BLaER1 treated with 17β-estradiol and CSF1 and Interleukin-3, amounts not matched to agents 10 nM and 100 nM (cell line): ENCODE measurements at regions not wholly inside any gene's neighbourhood (a gene's known extent, or its start where the extent isn't known, plus 50 kb on each side); places are given as distances from the start of the nearest gene placed in this dataset.

Experiments used
- H3K27ac ChIP-seq, 11 experiments: shearing (Covaris generic); formaldehyde crosslinking; 2 replicates each; pipeline ENCODE4 v1.8.1; 2022
- H3K27me3 ChIP-seq, 11 experiments: shearing (Covaris generic); formaldehyde crosslinking; 2 replicates each; pipeline ENCODE4 v1.8.1; 2022
- H3K36me3 ChIP-seq, 11 experiments: shearing (Covaris generic); formaldehyde crosslinking; 2 replicates each; pipeline ENCODE4 v1.8.1; 2022
- H3K4me1 ChIP-seq, 10 experiments: shearing (Covaris generic); formaldehyde crosslinking; 2 replicates each; pipeline ENCODE4 v1.8.1; 2022
- H3K4me2 ChIP-seq, 11 experiments: shearing (Covaris generic); formaldehyde crosslinking; 2 replicates each; pipeline ENCODE4 v1.8.1; 2022
- H3K4me3 ChIP-seq, 10 experiments: shearing (Covaris generic); formaldehyde crosslinking; 2 replicates each; pipeline ENCODE4 v1.8.1; 2022
- H3K9ac ChIP-seq, 11 experiments: shearing (Covaris generic); formaldehyde crosslinking; 2 replicates each; pipeline ENCODE4 v1.8.1; 2022
- H3K9me3 ChIP-seq, 11 experiments: shearing (Covaris generic); formaldehyde crosslinking; replicated peaks in 1 of 11; 2 replicates each; pipeline ENCODE4 v1.8.1; 2022
- H4K20me1 ChIP-seq, 11 experiments: shearing (Covaris generic); formaldehyde crosslinking; 2 replicates each; pipeline ENCODE4 v1.8.1; 2022
- Cebpa-rat ChIP-seq, 11 experiments: shearing (Covaris generic); IDR thresholded peaks; 2 replicates each; pipeline ENCODE4 v1.8.1; 2022

DNA sequence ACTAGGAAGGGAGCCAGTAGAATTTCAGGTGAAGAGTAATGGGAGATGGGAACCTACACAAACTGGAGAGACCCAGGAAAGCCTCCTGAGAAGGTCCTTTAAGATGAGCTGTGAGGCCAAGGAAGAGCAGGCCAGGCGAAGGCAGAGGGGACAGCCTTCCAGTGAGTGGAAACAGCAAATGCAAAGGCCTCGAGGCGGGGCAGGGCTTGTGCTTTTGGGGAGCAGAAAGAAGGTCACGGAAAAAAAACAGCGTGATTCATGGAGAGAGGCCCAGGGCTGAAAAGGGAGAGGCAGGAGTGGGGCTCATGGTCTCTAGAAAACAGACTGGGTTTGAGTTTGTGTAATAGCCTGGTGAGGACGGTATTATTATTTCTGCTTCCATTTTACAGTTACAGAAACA, 386.5 kb upstream of the ASIC2 start:
- Histone ChIP-seq H3K9ac (no peak overlapping the region), H3K4me1 (peaks cover 0 to 7% (median 0%) of the 10 kb centered on the region in 10 experiments; a peak in 2 of 20 replicates), H3K9me3 (no peaks in the 10 kb centered on the region), H3K4me3 (no peak overlapping the region), H4K20me1 (no peaks in the 10 kb centered on the region; a peak in 1 of 22 replicates), H3K4me2 (no peak overlapping the region), H3K27me3 (no peaks in the 10 kb centered on the region), H3K36me3 (no peaks in the 10 kb centered on the region), H3K27ac (no peak overlapping the region)
- no peak for TF ChIP-seq Cebpa-rat (IDR thresholded peaks at IDR 0.05)

DNA sequence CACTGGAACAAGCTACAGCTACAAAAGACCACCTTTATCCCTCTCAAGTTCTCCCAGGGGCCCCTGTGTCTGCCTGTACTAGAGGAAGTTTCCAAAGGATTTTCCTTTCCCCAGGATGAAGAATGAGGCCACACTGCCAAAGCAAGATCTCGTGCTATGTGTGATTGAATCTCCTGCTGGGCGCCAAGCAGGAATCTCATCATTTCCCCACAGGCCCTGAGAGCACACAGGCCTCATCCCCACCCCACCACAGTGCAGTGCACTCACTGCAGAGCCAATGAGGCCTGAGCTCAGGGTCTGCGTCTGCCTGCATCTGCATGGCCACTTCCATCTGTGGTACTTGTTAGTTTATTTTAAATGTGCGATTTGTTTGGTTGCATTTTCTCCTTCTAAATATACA, 387.4 kb upstream of the ASIC2 start:
- H3K36me3 ChIP-seq, result no peaks in the 10 kb centered on the region
- no peak overlapping the region for H3K9ac ChIP-seq
- H4K20me1 ChIP-seq, result no peaks in the 10 kb centered on the region; a peak in 1 of 22 replicates
- no peak overlapping the region for H3K27ac ChIP-seq
- H3K9me3 ChIP-seq, result no peaks in the 10 kb centered on the region
- H3K27me3 ChIP-seq, result no peaks in the 10 kb centered on the region
- no peak overlapping the region for H3K4me3 ChIP-seq
- H3K4me2 ChIP-seq, result no peak overlapping the region
- TF ChIP-seq Cebpa-rat (IDR thresholded peaks at IDR 0.05), result no peak
- peaks cover 0 to 7% (median 0%) of the 10 kb centered on the region in 10 experiments; a peak in 2 of 20 replicates for H3K4me1 ChIP-seq

DNA sequence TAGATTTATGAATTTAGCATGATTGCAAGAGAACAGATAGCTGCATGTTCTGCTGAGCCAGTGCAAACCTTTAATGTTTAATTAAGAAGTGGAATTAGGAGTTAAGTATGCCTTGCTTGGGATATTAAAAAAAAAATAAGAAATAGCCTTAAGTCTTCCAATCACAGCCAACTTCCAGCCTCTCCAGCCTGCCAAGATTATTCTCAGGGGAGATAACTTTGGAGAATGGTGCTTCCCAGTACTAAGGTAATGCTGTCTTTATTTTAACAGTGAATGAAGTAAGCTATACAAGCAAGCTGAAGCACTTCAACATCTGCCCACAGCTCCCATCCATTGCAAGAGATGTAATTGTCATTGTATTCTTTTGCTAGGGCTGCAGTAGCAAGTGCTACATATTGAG, 389.5 kb upstream of the ASIC2 start:
- Histone ChIP-seq H3K9me3 (no peaks in the 10 kb centered on the region), H3K9ac (no peak overlapping the region), H3K4me3 (no peak overlapping the region), H3K27ac (no peak overlapping the region), H3K36me3 (no peaks in the 10 kb centered on the region), H3K27me3 (no peaks in the 10 kb centered on the region), H3K4me2 (no peak overlapping the region), H4K20me1 (no peaks in the 10 kb centered on the region; a peak in 1 of 22 replicates), H3K4me1 (peaks cover 0 to 7% (median 0%) of the 10 kb centered on the region in 10 experiments; a peak in 2 of 20 replicates)
- TF ChIP-seq Cebpa-rat (IDR thresholded peaks at IDR 0.05), result no peak

DNA sequence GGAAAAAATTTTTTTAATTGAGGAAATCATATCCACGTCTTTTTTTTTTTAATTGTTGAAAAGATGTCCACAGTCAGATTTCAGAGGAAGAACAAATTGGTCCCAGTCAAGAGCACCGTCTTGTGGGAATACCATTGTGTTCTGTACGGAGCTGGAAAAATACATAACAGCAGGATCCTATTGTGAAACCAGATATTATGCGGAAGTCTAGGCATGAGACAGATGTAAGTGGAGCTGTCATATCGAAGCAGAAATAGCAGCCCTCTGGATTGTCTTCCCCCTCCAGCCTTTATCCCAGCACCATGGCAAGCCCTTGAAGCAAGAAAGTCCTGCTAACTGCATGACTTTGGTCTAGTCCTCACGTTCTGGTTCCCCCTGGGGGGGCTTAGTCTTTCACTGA, 391.6 kb upstream of the ASIC2 start:
- no peak overlapping the region for H3K4me2 ChIP-seq
- no peaks in the 10 kb centered on the region for H3K27me3 ChIP-seq
- H3K4me3 ChIP-seq, result no peak overlapping the region
- TF ChIP-seq Cebpa-rat (IDR thresholded peaks at IDR 0.05), result no peak
- H3K36me3 ChIP-seq, result no peaks in the 10 kb centered on the region
- H3K27ac ChIP-seq, result no peak overlapping the region
- no peaks in the 10 kb centered on the region; a peak in 1 of 22 replicates for H4K20me1 ChIP-seq
- no peak overlapping the region for H3K9ac ChIP-seq
- H3K4me1 ChIP-seq, result no peaks in the 10 kb centered on the region
- peaks cover 0 to 4% (median 0%) of the 10 kb centered on the region in 11 experiments; a peak in 1 of 22 replicates for H3K9me3 ChIP-seq

DNA sequence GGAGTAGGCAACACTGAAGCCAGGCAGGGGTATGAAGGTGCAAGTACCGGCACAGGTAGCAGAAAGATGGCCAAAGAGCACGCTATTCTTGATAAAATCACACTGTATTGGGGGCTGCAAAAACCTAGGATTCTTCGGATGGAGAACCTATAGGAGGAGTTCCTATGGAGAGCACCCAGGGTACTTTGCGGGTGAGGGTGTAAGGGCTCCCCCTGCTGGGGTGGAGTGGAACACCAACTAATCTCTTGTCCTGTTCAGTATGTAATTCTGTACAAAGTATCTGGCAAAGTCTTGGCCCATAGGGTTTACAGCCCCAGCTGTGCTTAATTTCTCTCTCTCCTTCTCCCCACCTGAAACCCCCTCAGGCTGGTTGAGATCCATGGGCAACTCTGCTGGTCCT, 393.1 kb upstream of the ASIC2 start:
- H3K27ac ChIP-seq, result no peak overlapping the region
- H3K9me3 ChIP-seq, result peaks cover 0 to 4% (median 0%) of the 10 kb centered on the region in 11 experiments; a peak in 1 of 22 replicates
- H3K4me3 ChIP-seq, result no peak overlapping the region
- H4K20me1 ChIP-seq, result no peaks in the 10 kb centered on the region
- TF ChIP-seq Cebpa-rat (IDR thresholded peaks at IDR 0.05), result no peak
- no peaks in the 10 kb centered on the region for H3K27me3 ChIP-seq
- H3K4me2 ChIP-seq, result no peak overlapping the region
- no peaks in the 10 kb centered on the region for H3K4me1 ChIP-seq
- no peaks in the 10 kb centered on the region for H3K36me3 ChIP-seq
- no peak overlapping the region for H3K9ac ChIP-seq

DNA sequence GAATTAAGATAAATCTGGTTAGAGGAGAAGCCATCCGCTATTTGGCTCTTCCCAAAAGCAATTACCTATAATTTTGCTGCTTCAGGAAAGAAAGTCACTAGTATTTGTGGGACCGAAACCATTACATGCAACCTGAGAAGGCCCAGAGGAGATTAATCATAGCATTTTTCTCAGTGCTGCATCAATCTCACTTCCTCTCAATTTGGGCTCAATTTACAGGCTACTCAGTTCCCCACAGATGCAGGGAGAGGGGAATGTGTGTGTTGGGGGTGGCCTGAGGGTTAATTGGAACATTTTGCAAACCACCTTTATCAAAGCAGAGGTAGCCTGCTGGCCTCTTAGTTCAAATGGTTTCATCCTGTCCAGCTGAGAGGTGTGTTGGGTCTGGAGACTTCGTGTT, 394.7 kb upstream of the ASIC2 start:
- Histone ChIP-seq H3K4me3 (no peak overlapping the region), H3K4me1 (no peaks in the 10 kb centered on the region), H3K36me3 (no peaks in the 10 kb centered on the region), H4K20me1 (no peaks in the 10 kb centered on the region), H3K9me3 (peaks cover 0 to 4% (median 0%) of the 10 kb centered on the region in 11 experiments; a peak in 1 of 22 replicates), H3K27ac (no peak overlapping the region), H3K27me3 (no peaks in the 10 kb centered on the region), H3K9ac (no peak overlapping the region), H3K4me2 (no peak overlapping the region)
- TF ChIP-seq Cebpa-rat (IDR thresholded peaks at IDR 0.05), result no peak

DNA sequence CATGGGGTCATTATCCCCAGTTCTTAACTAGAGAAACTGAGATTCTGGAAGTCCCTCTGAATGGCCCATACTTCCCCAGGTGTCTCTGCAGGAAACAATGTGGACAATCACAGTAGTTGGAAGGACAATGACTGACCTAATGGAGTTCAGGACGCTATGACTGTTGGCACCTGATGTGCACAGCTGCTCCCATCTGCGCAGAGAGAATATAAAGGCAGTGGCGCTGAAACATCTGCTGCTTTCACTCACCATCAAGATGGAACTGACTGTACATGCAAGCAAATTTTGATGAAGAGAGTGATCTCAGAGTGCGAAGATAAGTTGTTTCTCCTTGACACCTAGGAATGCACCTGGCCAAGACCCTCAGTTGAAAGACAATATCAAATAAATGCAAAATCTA, 395.7 kb upstream of the ASIC2 start:
- Histone ChIP-seq H3K4me3 (no peak overlapping the region), H3K36me3 (no peaks in the 10 kb centered on the region), H3K4me2 (no peak overlapping the region), H3K9me3 (peaks cover 0 to 4% (median 0%) of the 10 kb centered on the region in 11 experiments; a peak in 1 of 22 replicates), H3K9ac (no peak overlapping the region), H4K20me1 (no peaks in the 10 kb centered on the region), H3K27ac (no peak overlapping the region), H3K4me1 (no peaks in the 10 kb centered on the region), H3K27me3 (no peaks in the 10 kb centered on the region)
- TF ChIP-seq Cebpa-rat (IDR thresholded peaks at IDR 0.05), result no peak

DNA sequence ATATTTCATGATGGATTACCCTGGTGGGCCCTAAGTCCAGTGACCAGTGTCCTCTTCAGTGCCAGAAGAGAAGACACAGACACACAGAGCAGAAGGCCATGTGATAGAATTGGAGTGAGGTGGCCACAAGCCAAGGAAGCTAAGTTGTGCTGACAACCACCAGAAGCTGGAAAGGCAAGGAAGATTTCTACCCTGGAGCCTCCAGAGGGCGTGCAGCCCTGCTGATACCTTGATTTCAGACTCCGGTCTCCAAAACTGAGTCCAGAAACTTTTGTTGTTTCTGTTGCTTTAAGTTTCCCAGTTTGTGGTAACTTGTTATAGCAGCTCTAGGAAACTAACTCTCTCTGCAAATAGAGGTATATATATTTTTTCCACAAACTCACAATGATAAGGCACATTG, 396.6 kb upstream of the ASIC2 start:
- H3K27ac ChIP-seq, result no peak overlapping the region
- peaks cover 0 to 4% (median 0%) of the 10 kb centered on the region in 11 experiments; a peak in 1 of 22 replicates for H3K9me3 ChIP-seq
- no peak overlapping the region for H3K4me2 ChIP-seq
- H3K4me1 ChIP-seq, result no peaks in the 10 kb centered on the region
- H3K4me3 ChIP-seq, result no peak overlapping the region
- no peak for TF ChIP-seq Cebpa-rat (IDR thresholded peaks at IDR 0.05)
- no peak overlapping the region for H3K9ac ChIP-seq
- no peaks in the 10 kb centered on the region for H3K36me3 ChIP-seq
- H4K20me1 ChIP-seq, result no peaks in the 10 kb centered on the region
- no peaks in the 10 kb centered on the region for H3K27me3 ChIP-seq

DNA sequence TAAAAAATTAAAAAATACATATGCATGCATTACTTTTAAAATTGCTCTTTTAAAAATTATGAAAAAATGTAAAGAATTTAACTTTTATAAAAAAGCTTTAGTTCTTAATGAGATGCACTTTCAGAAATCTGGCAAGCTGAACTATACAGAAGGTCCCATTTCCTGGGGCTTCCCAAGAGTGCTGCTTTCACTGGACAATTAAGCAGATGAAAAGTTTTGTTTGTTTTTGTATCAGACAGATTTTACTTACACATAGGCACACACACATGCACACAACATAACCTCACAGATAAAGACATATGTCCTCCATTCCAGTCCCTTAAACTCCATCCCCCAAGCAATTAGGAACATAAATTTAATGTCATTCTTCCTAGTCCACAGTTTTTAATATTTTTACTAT, 402.3 kb upstream of the ASIC2 start:
- H4K20me1 ChIP-seq, result no peaks in the 10 kb centered on the region
- no peaks in the 10 kb centered on the region for H3K4me1 ChIP-seq
- no peak overlapping the region for H3K4me2 ChIP-seq
- H3K9me3 ChIP-seq, result no peaks in the 10 kb centered on the region
- no peak overlapping the region for H3K4me3 ChIP-seq
- no peaks in the 10 kb centered on the region for H3K36me3 ChIP-seq
- no peak for TF ChIP-seq Cebpa-rat (IDR thresholded peaks at IDR 0.05)
- H3K27me3 ChIP-seq, result no peaks in the 10 kb centered on the region
- no peak overlapping the region for H3K9ac ChIP-seq
- H3K27ac ChIP-seq, result no peak overlapping the region

DNA sequence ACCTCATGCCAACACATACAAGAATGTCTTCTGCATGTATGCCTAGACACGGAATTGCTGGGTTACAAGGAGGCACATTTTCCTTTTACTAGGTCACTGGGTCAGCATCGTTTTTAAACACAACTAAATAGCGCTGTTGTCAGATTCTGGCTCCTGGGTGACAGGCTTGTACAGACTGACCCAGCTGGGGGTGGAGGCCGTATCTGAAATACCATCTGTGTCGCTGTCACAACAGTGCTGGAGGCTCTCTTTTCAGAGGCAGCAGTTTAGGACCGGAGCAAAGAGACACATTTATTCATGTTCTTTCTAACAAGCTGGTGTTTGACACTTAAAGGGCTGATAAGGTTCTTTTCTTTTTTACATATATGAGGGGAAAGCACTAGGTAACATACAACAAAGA, 403.0 kb upstream of the ASIC2 start:
- H3K9me3 ChIP-seq, result no peaks in the 10 kb centered on the region
- no peaks in the 10 kb centered on the region for H3K27me3 ChIP-seq
- H3K4me3 ChIP-seq, result no peak overlapping the region
- no peaks in the 10 kb centered on the region for H4K20me1 ChIP-seq
- H3K9ac ChIP-seq, result no peak overlapping the region
- no peak overlapping the region for H3K4me2 ChIP-seq
- TF ChIP-seq Cebpa-rat (IDR thresholded peaks at IDR 0.05), result no peak
- no peaks in the 10 kb centered on the region for H3K4me1 ChIP-seq
- no peak overlapping the region for H3K27ac ChIP-seq
- no peaks in the 10 kb centered on the region for H3K36me3 ChIP-seq
